Cardiac muscle cell (in vitro differentiated cells and primary cell): ENCODE measurements at regions not wholly inside any gene's neighbourhood (a gene's known extent, or its start where the extent isn't known, plus 50 kb on each side); places are given as distances from the start of the nearest gene placed in this dataset.

Source experiments
- DNase-seq, 2 donors: peaks; one replicate each; pipeline versions ENCODE4 v3.0.0 to v3.0.0-alpha.2; 2010 to 2017; ENCODE audit warnings: low read depth in 1 of 2, low spot score in 1 of 2
- H3K27ac ChIP-seq: fragments of 200-600 bp; sonication (generic); 2 replicates; pipeline ENCODE4 v1.5.1; 2016
- H3K27me3 ChIP-seq: fragments of 200-600 bp; sonication (generic); 2 replicates; pipeline ENCODE4 v1.6.0; 2016; ENCODE audit warnings: control low read depth
- H3K36me3 ChIP-seq: fragments of 200-600 bp; sonication (generic); 2 replicates; pipeline ENCODE4 v1.5.1; 2016; ENCODE audit warnings: control low read depth
- H3K4me1 ChIP-seq: fragments of 200-600 bp; sonication (generic); 2 replicates; pipeline ENCODE4 v1.8.1; 2017; ENCODE audit warnings: low read depth, mild to moderate bottlenecking, mixed run types
- H3K4me3 ChIP-seq: fragments of 200-600 bp; sonication (generic); 2 replicates; pipeline ENCODE4 v1.5.1; 2016; ENCODE audit warnings: mild to moderate bottlenecking
- H3K9me3 ChIP-seq: fragments of 200-600 bp; sonication (generic); 2 replicates; pipeline ENCODE4 v1.5.1; 2017; ENCODE audit warnings: low read depth, mild to moderate bottlenecking, control low read depth
- TF ChIP-seq, protein P1 (sequence below): IDR thresholded peaks from 2 replicates; pipeline ENCODE4 v1.5.1; 2012; ENCODE audit warnings: low read depth, mild to moderate bottlenecking, low read length

DNA sequence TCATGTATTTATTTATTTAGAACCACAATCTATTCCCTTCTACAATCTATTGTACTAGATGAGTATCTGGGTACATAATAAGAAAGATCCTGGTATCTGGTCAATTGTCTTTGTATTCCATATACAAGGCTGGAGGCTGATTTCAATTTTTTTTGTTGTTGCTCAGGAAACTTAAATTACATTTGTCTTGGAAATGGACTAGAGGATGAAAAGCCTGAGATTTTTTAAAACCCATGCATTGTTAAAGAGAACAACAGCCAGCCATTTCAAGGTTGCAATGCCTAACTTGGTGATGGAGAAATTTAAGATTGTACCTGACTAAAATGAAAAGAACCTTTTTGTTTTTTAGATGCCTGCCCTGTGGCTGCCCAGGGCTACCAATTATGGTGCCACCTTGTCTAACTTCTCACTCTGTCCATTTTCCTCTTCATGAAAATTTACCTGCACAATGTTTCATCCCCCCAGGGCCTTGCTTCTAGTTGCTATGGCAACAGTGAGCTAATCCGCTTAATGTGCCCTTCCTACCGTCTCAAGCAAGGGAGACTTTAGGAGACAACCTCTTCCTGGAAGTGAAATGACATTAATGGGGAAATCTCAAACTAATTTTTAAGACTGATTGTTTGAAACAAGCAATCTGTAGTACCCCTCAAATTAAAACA is 203.7 kb upstream of the PHYHIPL start:
- no peaks in the 10 kb centered on the region for H3K36me3 ChIP-seq
- DNase-seq = no peak
- no peaks in the 10 kb centered on the region for H3K4me1 ChIP-seq
- H3K4me3 ChIP-seq = no peak overlapping the region
- TF ChIP-seq, protein P1, sequence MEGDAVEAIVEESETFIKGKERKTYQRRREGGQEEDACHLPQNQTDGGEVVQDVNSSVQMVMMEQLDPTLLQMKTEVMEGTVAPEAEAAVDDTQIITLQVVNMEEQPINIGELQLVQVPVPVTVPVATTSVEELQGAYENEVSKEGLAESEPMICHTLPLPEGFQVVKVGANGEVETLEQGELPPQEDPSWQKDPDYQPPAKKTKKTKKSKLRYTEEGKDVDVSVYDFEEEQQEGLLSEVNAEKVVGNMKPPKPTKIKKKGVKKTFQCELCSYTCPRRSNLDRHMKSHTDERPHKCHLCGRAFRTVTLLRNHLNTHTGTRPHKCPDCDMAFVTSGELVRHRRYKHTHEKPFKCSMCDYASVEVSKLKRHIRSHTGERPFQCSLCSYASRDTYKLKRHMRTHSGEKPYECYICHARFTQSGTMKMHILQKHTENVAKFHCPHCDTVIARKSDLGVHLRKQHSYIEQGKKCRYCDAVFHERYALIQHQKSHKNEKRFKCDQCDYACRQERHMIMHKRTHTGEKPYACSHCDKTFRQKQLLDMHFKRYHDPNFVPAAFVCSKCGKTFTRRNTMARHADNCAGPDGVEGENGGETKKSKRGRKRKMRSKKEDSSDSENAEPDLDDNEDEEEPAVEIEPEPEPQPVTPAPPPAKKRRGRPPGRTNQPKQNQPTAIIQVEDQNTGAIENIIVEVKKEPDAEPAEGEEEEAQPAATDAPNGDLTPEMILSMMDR = no peak
- no peaks in the 10 kb centered on the region for H3K27me3 ChIP-seq
- no peak overlapping the region for H3K27ac ChIP-seq
- no peaks in the 10 kb centered on the region for H3K9me3 ChIP-seq

DNA sequence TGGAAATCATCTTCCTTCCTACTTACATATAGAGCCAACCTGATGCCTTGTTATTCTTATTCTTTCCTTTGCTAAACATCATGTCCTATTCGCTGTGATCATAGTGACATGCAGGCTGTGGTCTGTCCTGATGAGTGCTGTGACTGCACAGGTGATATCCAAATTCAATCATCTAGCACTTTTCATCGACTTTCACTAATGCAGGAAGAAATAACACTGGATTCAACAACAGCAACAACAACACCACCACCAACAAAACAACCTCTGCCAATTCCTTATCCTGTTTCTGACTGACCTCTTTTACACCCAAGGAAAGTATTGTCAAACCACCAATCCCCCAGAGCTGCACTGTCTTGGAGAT is 203.2 kb upstream of the PHYHIPL start:
- Histone ChIP-seq H3K27ac (no peak overlapping the region), H3K4me1 (no peaks in the 10 kb centered on the region), H3K9me3 (no peaks in the 10 kb centered on the region), H3K27me3 (no peaks in the 10 kb centered on the region), H3K36me3 (no peaks in the 10 kb centered on the region), H3K4me3 (no peak overlapping the region)
- TF ChIP-seq, protein P1 = no peak
- no peak for DNase-seq

- peak in 1 of 2 donors; percentile 14 for DNase-seq
- no peaks in the 10 kb centered on the region for H3K27me3 ChIP-seq
- H3K4me1 ChIP-seq = peaks cover 5% of the 10 kb centered on the region
- no peak overlapping the region for H3K4me3 ChIP-seq
- H3K36me3 ChIP-seq = no peaks in the 10 kb centered on the region
- no peak overlapping the region for H3K27ac ChIP-seq
- TF ChIP-seq, protein P1 = no peak
- H3K9me3 ChIP-seq = no peaks in the 10 kb centered on the region
Measured at GRCh38 chr10:58976254-58976653, 200.2 kb upstream of the PHYHIPL start.

DNA sequence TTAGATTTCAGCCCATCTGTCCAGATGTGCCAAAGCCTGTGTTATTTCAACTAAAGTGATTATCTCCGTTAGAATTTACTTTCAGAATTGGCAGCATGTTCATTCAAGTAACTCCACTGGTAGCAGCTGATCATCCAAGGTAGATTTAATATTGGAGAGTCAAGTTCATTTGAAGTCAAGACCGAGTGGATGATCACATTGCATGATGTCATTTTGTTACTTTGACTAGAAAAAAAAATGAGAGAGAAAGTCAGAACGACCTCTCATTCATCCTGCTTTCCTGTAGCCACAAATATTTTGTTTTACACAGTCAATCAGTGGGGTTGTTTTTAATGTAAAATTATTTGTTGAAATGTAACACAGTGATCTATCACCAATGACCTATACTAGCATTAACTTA is 196.7 kb upstream of the PHYHIPL start:
- H3K4me1 ChIP-seq = peaks cover 5% of the 10 kb centered on the region
- no peaks in the 10 kb centered on the region for H3K36me3 ChIP-seq
- H3K27ac ChIP-seq = no peak overlapping the region
- no peaks in the 10 kb centered on the region for H3K27me3 ChIP-seq
- H3K9me3 ChIP-seq = no peaks in the 10 kb centered on the region
- TF ChIP-seq, protein P1 = no peak
- DNase-seq = no peak
- H3K4me3 ChIP-seq = no peak overlapping the region

- Histone ChIP-seq H3K9me3 (no peaks in the 10 kb centered on the region), H3K27ac (no peak overlapping the region), H3K4me3 (no peak overlapping the region), H3K36me3 (no peaks in the 10 kb centered on the region), H3K27me3 (no peaks in the 10 kb centered on the region), H3K4me1 (peaks cover 5% of the 10 kb centered on the region)
- TF ChIP-seq, protein P1 = no peak
- DNase-seq = peak in 1 of 2 donors; percentile 3
Measured at GRCh38 chr10:58980826-58981415, 195.5 kb upstream of the PHYHIPL start.
